Gastrocnemius medialis (tissue), 4 donors: ENCODE measurements at regions not wholly inside any gene's neighbourhood (a gene's known extent, or its start where the extent isn't known, plus 50 kb on each side); places are given as distances from the start of the nearest gene placed in this dataset.

Source experiments
- ATAC-seq, 2 donors: fragments of 150-250 bp; one replicate each; pipeline ENCODE4 v1.9.1; 2016
- DNase-seq, 2 donors: peaks; one replicate each; pipeline ENCODE4 v3.0.0-alpha.2; 2019
- H3K27ac ChIP-seq, 4 donors: fragments of 200-600 bp; sonication (generic); 1 replicate in 1 of 4; 2 replicates in 3 of 4; pipeline ENCODE4 v1.5.1; 2016 to 2018; ENCODE audit warnings: mild to moderate bottlenecking in 2 of 4, moderate library complexity in 1 of 4
- H3K27me3 ChIP-seq, 3 donors: fragments of 200-600 bp; sonication (generic) in 2 of 3; 1 replicate in 1 of 3; 2 replicates in 2 of 3; pipeline versions ENCODE4 v1.5.1 to v1.6.0; 2016 to 2019; ENCODE audit warnings: mild to moderate bottlenecking in 1 of 3, moderate library complexity in 1 of 3
- H3K36me3 ChIP-seq, 2 donors: fragments of 200-600 bp; sonication (generic) in 1 of 2; one replicate each; pipeline ENCODE4 v1.5.1; 2017 to 2018
- H3K4me1 ChIP-seq, 2 donors: fragments of 200-600 bp; sonication (generic) in 1 of 2; one replicate each; pipeline ENCODE4 v1.5.1; 2016 to 2017; ENCODE audit warnings: mild to moderate bottlenecking in 2 of 2
- H3K4me3 ChIP-seq, 4 donors: fragments of 200-600 bp; sonication (generic) in 3 of 4; 1 replicate in 1 of 4; 2 replicates in 3 of 4; pipeline ENCODE4 v1.5.1; 2016 to 2019; ENCODE audit warnings: mild to moderate bottlenecking in 2 of 4
- H3K9me3 ChIP-seq, 3 donors: fragments of 200-600 bp; sonication (generic) in 2 of 3; 1 replicate in 1 of 3; 2 replicates in 2 of 3; pipeline ENCODE4 v1.5.1; 2016 to 2019
- POLR2A ChIP-seq, 2 donors: fragments of 450-650 bp; IDR thresholded peaks; one replicate each; pipeline ENCODE4 v1.6.1; 2017; ENCODE audit warnings: antibody characterized with exemption in 2 of 2, mild to moderate bottlenecking in 2 of 2, moderate library complexity in 2 of 2
- in situ Hi-C, 4 donors: fragments of 200-750 bp; cut with MboI; loops; one replicate each; pipeline versions ENCODE4 v1.15.0 to v1.8.0; 2017; ENCODE audit warnings: low sequenced_read_pairs in 4 of 4
- intact Hi-C: fragments of 100-400 bp; cut with DNase I; formaldehyde crosslinking; loops from one replicate; pipeline ENCODE4 v1.15.1; 2023; ENCODE audit warnings: low total_unique reads
- TF ChIP-seq, protein P1 (sequence below), 5 experiments: fragments of 450-650 bp in 3 of 5; fragments of 200-600 bp in 2 of 5; sonication (generic) in 2 of 5; IDR thresholded peaks in 4 of 5; conservative IDR thresholded peaks in 1 of 5; 1 replicate in 4 of 5; 2 replicates in 1 of 5; pipeline ENCODE4 v1.5.1; 2016 to 2019; ENCODE audit warnings: antibody characterized with exemption in 5 of 5, mild to moderate bottlenecking in 3 of 5, moderate library complexity in 3 of 5

DNA sequence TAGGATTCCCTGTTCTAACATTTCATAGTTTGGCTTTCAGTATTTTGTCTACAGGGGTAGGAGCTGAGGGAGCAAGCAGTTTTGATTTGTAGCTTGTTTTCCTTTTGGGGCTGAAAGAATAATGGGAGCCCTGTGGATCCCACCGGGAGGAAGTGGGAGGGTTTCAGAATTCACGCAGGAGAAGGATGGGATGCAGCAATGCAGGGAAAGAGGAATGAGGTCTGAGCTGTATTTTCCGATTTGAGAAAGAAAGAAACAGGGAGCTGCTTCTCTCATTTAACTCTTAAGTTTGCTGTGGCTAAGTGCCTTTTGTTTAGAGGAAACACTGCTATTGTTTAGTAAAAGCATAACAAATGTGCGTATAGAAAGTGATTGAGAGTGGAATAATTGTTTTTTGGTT is 141.0 kb downstream of the ADCYAP1 start:
- H3K27me3 ChIP-seq = no peaks in the 10 kb centered on the region
- in situ Hi-C loops (no loop called here), intact Hi-C loops (no loop called here)
- no peaks in the 10 kb centered on the region for H3K9me3 ChIP-seq
- no peak overlapping the region for H3K27ac ChIP-seq
- no peak overlapping the region for H3K4me3 ChIP-seq
- DNase-seq (no peak), ATAC-seq (no peak)
- no peaks in the 10 kb centered on the region for H3K4me1 ChIP-seq
- no peak for TF ChIP-seq POLR2A (IDR thresholded peaks at IDR 0.05)
- TF ChIP-seq, protein P1, sequence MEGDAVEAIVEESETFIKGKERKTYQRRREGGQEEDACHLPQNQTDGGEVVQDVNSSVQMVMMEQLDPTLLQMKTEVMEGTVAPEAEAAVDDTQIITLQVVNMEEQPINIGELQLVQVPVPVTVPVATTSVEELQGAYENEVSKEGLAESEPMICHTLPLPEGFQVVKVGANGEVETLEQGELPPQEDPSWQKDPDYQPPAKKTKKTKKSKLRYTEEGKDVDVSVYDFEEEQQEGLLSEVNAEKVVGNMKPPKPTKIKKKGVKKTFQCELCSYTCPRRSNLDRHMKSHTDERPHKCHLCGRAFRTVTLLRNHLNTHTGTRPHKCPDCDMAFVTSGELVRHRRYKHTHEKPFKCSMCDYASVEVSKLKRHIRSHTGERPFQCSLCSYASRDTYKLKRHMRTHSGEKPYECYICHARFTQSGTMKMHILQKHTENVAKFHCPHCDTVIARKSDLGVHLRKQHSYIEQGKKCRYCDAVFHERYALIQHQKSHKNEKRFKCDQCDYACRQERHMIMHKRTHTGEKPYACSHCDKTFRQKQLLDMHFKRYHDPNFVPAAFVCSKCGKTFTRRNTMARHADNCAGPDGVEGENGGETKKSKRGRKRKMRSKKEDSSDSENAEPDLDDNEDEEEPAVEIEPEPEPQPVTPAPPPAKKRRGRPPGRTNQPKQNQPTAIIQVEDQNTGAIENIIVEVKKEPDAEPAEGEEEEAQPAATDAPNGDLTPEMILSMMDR (IDR thresholded peaks at IDR 0.05 in 4 of 5, conservative IDR thresholded peaks at IDR 0.05 in 1 of 5) = no peak
- no peaks in the 10 kb centered on the region for H3K36me3 ChIP-seq

- no peak overlapping the region for H3K4me3 ChIP-seq
- ATAC-seq (no peak), DNase-seq (no peak)
- TF ChIP-seq, protein P1 (IDR thresholded peaks at IDR 0.05 in 4 of 5, conservative IDR thresholded peaks at IDR 0.05 in 1 of 5) = no peak
- TF ChIP-seq POLR2A (IDR thresholded peaks at IDR 0.05) = no peak
- H3K9me3 ChIP-seq = no peaks in the 10 kb centered on the region
- H3K27me3 ChIP-seq = no peaks in the 10 kb centered on the region
- intact Hi-C loops = no loop called here
- in situ Hi-C loops = no loop called here
- no peaks in the 10 kb centered on the region for H3K4me1 ChIP-seq
- H3K36me3 ChIP-seq = no peaks in the 10 kb centered on the region
- no peak overlapping the region for H3K27ac ChIP-seq
These were observed 142.7 kb downstream of the ADCYAP1 start for GRCh38 chr18:1047406-1047805.

DNA sequence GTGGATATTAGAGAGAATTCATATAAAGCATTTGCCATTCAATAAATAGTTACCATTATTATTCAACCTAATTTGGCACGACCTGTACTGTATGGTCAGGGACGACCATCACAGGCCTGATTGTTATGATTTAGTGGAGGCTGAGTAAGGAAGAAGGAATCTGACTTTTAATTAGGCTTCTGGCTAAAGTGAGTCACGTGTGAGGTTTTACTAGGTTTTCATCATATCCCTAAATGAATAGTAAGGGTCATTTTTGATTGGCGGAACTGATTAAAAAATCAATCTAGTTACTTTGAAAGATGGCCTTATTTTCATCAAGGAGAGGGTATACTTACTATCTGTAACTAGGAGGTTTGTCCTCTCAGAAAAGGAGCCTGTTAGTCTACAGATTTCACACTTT is 143.4 kb downstream of the ADCYAP1 start:
- no peaks in the 10 kb centered on the region for H3K36me3 ChIP-seq
- no peaks in the 10 kb centered on the region for H3K9me3 ChIP-seq
- no peak for TF ChIP-seq POLR2A (IDR thresholded peaks at IDR 0.05)
- TF ChIP-seq, protein P1 (IDR thresholded peaks at IDR 0.05 in 4 of 5, conservative IDR thresholded peaks at IDR 0.05 in 1 of 5) = no peak
- no peaks in the 10 kb centered on the region for H3K27me3 ChIP-seq
- in situ Hi-C loops = no loop called here
- no peak for ATAC-seq
- H3K27ac ChIP-seq = no peak overlapping the region
- intact Hi-C loops = no loop called here
- no peaks in the 10 kb centered on the region for H3K4me1 ChIP-seq
- no peak for DNase-seq
- H3K4me3 ChIP-seq = no peak overlapping the region

DNA sequence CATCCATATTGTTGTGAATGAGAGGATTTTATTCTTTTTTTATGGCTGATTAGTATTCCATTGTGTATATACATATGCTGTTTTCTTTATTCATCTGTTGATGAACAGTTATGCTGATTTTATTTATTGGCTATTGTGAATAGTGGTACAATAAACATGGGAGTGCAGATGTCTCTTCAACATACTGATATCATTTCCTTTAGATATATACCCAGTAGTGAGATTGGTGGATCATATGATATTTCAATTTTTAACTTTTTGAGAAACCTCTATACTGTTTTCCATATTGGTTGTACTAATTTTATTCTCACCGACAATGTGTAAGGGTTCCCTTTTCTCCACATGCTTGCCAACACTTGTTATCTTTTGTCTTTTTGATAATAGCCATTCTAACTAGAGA is 144.5 kb downstream of the ADCYAP1 start:
- ATAC-seq (no peak), DNase-seq (no peak)
- Histone ChIP-seq H3K4me3 (no peak overlapping the region), H3K27ac (no peak overlapping the region), H3K9me3 (no peaks in the 10 kb centered on the region), H3K4me1 (no peaks in the 10 kb centered on the region), H3K36me3 (no peaks in the 10 kb centered on the region), H3K27me3 (no peaks in the 10 kb centered on the region)
- in situ Hi-C loops (no loop called here), intact Hi-C loops (no loop called here)
- TF ChIP-seq, protein P1 (IDR thresholded peaks at IDR 0.05 in 4 of 5, conservative IDR thresholded peaks at IDR 0.05 in 1 of 5) = no peak
- TF ChIP-seq POLR2A (IDR thresholded peaks at IDR 0.05) = no peak

- H3K4me1 ChIP-seq = no peaks in the 10 kb centered on the region
- TF ChIP-seq, protein P1 (IDR thresholded peaks at IDR 0.05 in 4 of 5, conservative IDR thresholded peaks at IDR 0.05 in 1 of 5) = no peak
- TF ChIP-seq POLR2A (IDR thresholded peaks at IDR 0.05) = no peak
- in situ Hi-C loops = no loop called here
- H3K36me3 ChIP-seq = no peaks in the 10 kb centered on the region
- H3K4me3 ChIP-seq = no peak overlapping the region
- DNase-seq = no peak
- intact Hi-C loops = no loop called here
- no peak for ATAC-seq
- H3K27me3 ChIP-seq = no peaks in the 10 kb centered on the region
- no peaks in the 10 kb centered on the region for H3K9me3 ChIP-seq
- no peak overlapping the region for H3K27ac ChIP-seq
These were observed 145.5 kb downstream of the ADCYAP1 start for GRCh38 chr18:1050012-1050657.
